IMR-90 (cell line): ENCODE measurements at regions not wholly inside any gene's neighbourhood (a gene's known extent, or its start where the extent isn't known, plus 50 kb on each side); places are given as distances from the start of the nearest gene placed in this dataset.

ENCODE experiments used
- ATAC-seq: fragments of 200-7000 bp; cut with Tn5 transposase; 2 replicates; pipeline ENCODE4 v1.9.1; 2020; ENCODE audit warnings: low read depth, mild to moderate bottlenecking, moderate library complexity
- BruUV-seq: library from RNA; stranded (reverse); fragments of 400-500 nt; replicated peaks from 2 replicates; lab custom pipeline; 2021; lab: Mats Ljungman, UMichigan
- CTCF ChIA-PET: fragments of 300-600 bp; formaldehyde crosslinking; extraction: SDS; loops from one replicate; lab custom pipeline; 2021; ENCODE audit warnings: antibody characterized with exemption; lab: Yijun Ruan, JAX
- POLR2A ChIA-PET: fragments of 300-600 bp; sonication (Branson Sonifier 250); formaldehyde crosslinking; loops from one replicate; lab custom pipeline; 2022; ENCODE audit warnings: antibody characterized with exemption; ENCODE audit not compliant: unreplicated experiment; lab: Charles Lee
- DNase-seq: peaks from one replicate; pipeline ENCODE4 v3.0.0; 2013
- H2AFZ ChIP-seq: replicated peaks from 2 replicates; pipeline ENCODE3; 2013; ENCODE audit warnings: low read length, mild to moderate bottlenecking; ENCODE audit not compliant: poor library complexity
- H2AK5ac ChIP-seq: 2 replicates; pipeline ENCODE4 v1.6.1; 2013; ENCODE audit warnings: low read depth, low read length, inconsistent platforms
- H2AK9ac ChIP-seq: replicated peaks from 2 replicates; pipeline ENCODE3; 2013; ENCODE audit warnings: mild to moderate bottlenecking, low read depth, low read length, moderate library complexity; ENCODE audit not compliant: poor library complexity
- H2BK120ac ChIP-seq: 2 replicates; pipeline ENCODE4 v1.6.1; 2013; ENCODE audit warnings: low read depth, low read length, inconsistent platforms
- H2BK15ac ChIP-seq: 3 replicates; pipeline ENCODE4 v1.6.1; 2013; ENCODE audit warnings: low read depth, low read length, inconsistent platforms
- H2BK20ac ChIP-seq: 2 replicates; pipeline ENCODE4 v1.6.1; 2013; ENCODE audit warnings: low read depth, mild to moderate bottlenecking, inconsistent platforms, low read length, moderate library complexity
- H2BK5ac ChIP-seq: 2 replicates; pipeline ENCODE4 v1.6.1; 2013; ENCODE audit warnings: mild to moderate bottlenecking, low read depth, low read length, inconsistent platforms; ENCODE audit not compliant: poor library complexity, severe bottlenecking
- H3K14ac ChIP-seq: replicated peaks from 2 replicates; pipeline ENCODE4 v1.6.1; 2013; ENCODE audit warnings: low read depth, low read length, inconsistent platforms
- H3K18ac ChIP-seq: 2 replicates; pipeline ENCODE4 v1.6.1; 2013; ENCODE audit warnings: low read depth, low read length, control low read depth
- H3K23ac ChIP-seq: 2 replicates; pipeline ENCODE4 v1.6.1; 2013; ENCODE audit warnings: low read depth, low read length, inconsistent platforms
- H3K27ac ChIP-seq: 2 replicates; pipeline ENCODE4 v1.5.1; 2013; ENCODE audit warnings: mild to moderate bottlenecking, control low read depth, low read length; ENCODE audit not compliant: insufficient read depth
- H3K27me3 ChIP-seq: 2 replicates; pipeline ENCODE4 v1.6.1; 2013; ENCODE audit warnings: low read length; ENCODE audit not compliant: control insufficient read depth, insufficient read depth
- H3K36me3 ChIP-seq: 2 replicates; pipeline ENCODE4 v1.6.1; 2013; ENCODE audit warnings: low read length, mixed read lengths; ENCODE audit not compliant: control insufficient read depth, insufficient read depth
- H3K4ac ChIP-seq: 2 replicates; pipeline ENCODE4 v1.6.1; 2013; ENCODE audit warnings: low read depth, low read length, inconsistent platforms
- H3K4me1 ChIP-seq: 2 replicates; pipeline ENCODE4 v1.6.1; 2013; ENCODE audit warnings: low read length, mixed read lengths; ENCODE audit not compliant: control insufficient read depth, insufficient read depth
- H3K4me2 ChIP-seq: 2 replicates; pipeline ENCODE4 v1.6.1; 2013; ENCODE audit warnings: low read depth, mild to moderate bottlenecking, control low read depth, low read length, moderate library complexity
- H3K4me3 ChIP-seq: 2 replicates; pipeline ENCODE4 v1.5.1; 2013; ENCODE audit warnings: low read depth, mild to moderate bottlenecking, control low read depth, low read length, moderate library complexity; ENCODE audit not compliant: insufficient read depth
- H3K56ac ChIP-seq: 2 replicates; pipeline ENCODE4 v1.6.1; 2013; ENCODE audit warnings: low read length, inconsistent platforms; ENCODE audit not compliant: insufficient read depth; ENCODE audit errors: extremely low read depth
- H3K79me1 ChIP-seq, 2 experiments: 2 replicates each; pipeline ENCODE4 v1.6.1; 2013; ENCODE audit warnings: low read length in 2 of 2, inconsistent platforms in 1 of 2, low read depth in 1 of 2
- H3K9ac ChIP-seq: 2 replicates; pipeline ENCODE4 v1.6.1; 2013; ENCODE audit warnings: low read depth, low read length, control low read depth
- H3K9me1 ChIP-seq: 2 replicates; pipeline ENCODE4 v1.6.1; 2013; ENCODE audit warnings: low read length, inconsistent platforms; ENCODE audit not compliant: insufficient read depth
- H3K9me3 ChIP-seq: 2 replicates; pipeline ENCODE4 v1.6.1; 2013; ENCODE audit warnings: low read length; ENCODE audit not compliant: control insufficient read depth, insufficient read depth
- H4K20me1 ChIP-seq: 2 replicates; pipeline ENCODE4 v1.6.1; 2013; ENCODE audit warnings: low read length, inconsistent platforms; ENCODE audit not compliant: insufficient read depth
- H4K5ac ChIP-seq: 2 replicates; pipeline ENCODE4 v1.6.1; 2013; ENCODE audit warnings: mild to moderate bottlenecking, low read depth, low read length, control low read depth
- H4K8ac ChIP-seq, 2 experiments: 2 replicates each; pipeline ENCODE4 v1.6.1; 2013; ENCODE audit warnings: low read depth in 2 of 2, low read length in 2 of 2, control low read depth in 1 of 2, inconsistent platforms in 1 of 2
- H4K91ac ChIP-seq: 2 replicates; pipeline ENCODE4 v1.6.1; 2013; ENCODE audit warnings: low read depth, low read length, inconsistent platforms; ENCODE audit not compliant: insufficient read depth
- CHD1 ChIP-seq: IDR thresholded peaks from 2 replicates; pipeline ENCODE4 v1.6.1; 2012; ENCODE audit warnings: low read depth, low read length, improper control_type of control experiment
- MAFK ChIP-seq: IDR thresholded peaks from 2 replicates; pipeline ENCODE4 v1.6.1; 2012; ENCODE audit warnings: low read depth, low read length, improper control_type of control experiment
- dilution Hi-C: fragments of 300-500 bp; cut with HindIII; formaldehyde crosslinking; loops from one replicate; pipeline ENCODE4 v1.14.3; 2018; ENCODE audit warnings: low sequenced_read_pairs; ENCODE audit not compliant: unreplicated experiment
- in situ Hi-C: fragments of 300-500 bp; cut with MboI; formaldehyde crosslinking; loops from 3 replicates; pipeline ENCODE4 v1.14.3; 2019; ENCODE audit warnings: low sequenced_read_pairs, inconsistent platforms, mixed read lengths
- intact Hi-C: fragments of 100-400 bp; cut with micrococcal nuclease; formaldehyde crosslinking; loops from 2 replicates; pipeline ENCODE4 v1.10.0; 2022
- TF ChIP-seq, protein P1 (sequence below): conservative IDR thresholded peaks from 2 replicates; pipeline ENCODE4 v1.5.1; 2012; ENCODE audit warnings: mild to moderate bottlenecking, low read depth, low read length, improper control_type of control experiment

- no peak overlapping the region for H2AFZ ChIP-seq
- TF ChIP-seq CHD1 (no peak), MAFK (peak; percentile 38)
- TF ChIP-seq, protein P1, sequence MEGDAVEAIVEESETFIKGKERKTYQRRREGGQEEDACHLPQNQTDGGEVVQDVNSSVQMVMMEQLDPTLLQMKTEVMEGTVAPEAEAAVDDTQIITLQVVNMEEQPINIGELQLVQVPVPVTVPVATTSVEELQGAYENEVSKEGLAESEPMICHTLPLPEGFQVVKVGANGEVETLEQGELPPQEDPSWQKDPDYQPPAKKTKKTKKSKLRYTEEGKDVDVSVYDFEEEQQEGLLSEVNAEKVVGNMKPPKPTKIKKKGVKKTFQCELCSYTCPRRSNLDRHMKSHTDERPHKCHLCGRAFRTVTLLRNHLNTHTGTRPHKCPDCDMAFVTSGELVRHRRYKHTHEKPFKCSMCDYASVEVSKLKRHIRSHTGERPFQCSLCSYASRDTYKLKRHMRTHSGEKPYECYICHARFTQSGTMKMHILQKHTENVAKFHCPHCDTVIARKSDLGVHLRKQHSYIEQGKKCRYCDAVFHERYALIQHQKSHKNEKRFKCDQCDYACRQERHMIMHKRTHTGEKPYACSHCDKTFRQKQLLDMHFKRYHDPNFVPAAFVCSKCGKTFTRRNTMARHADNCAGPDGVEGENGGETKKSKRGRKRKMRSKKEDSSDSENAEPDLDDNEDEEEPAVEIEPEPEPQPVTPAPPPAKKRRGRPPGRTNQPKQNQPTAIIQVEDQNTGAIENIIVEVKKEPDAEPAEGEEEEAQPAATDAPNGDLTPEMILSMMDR = no peak
- H2AK5ac ChIP-seq = no peak overlapping the region
- no peak overlapping the region for H3K4me2 ChIP-seq
- POLR2A ChIA-PET = no interaction called here
- H3K56ac ChIP-seq = no peak overlapping the region
- no peak overlapping the region for H4K5ac ChIP-seq
- ATAC-seq (no peak), DNase-seq (no peak)
- no peak overlapping the region for H2BK20ac ChIP-seq
- H3K79me1 ChIP-seq = no peaks in the 10 kb centered on the region
- no TSS peak for BruUV-seq
- H2BK120ac ChIP-seq = no peak overlapping the region
- H3K4me3 ChIP-seq = no peak overlapping the region
- no peak overlapping the region for H3K27ac ChIP-seq
- no peak overlapping the region for H3K14ac ChIP-seq
- H3K27me3 ChIP-seq = no peaks in the 10 kb centered on the region
- no peak overlapping the region for H4K8ac ChIP-seq
- CTCF ChIA-PET = no interaction called here
- H3K9me3 ChIP-seq = 0 out of 2 replicates have a peak, but pooled peaks cover 4% of the 10 kb centered on the region
- no peak overlapping the region for H3K23ac ChIP-seq
- no peak overlapping the region for H3K18ac ChIP-seq
- H4K91ac ChIP-seq = no peak overlapping the region
- intact Hi-C loops = no loop called here
- H4K20me1 ChIP-seq = no peaks in the 10 kb centered on the region
- no peak overlapping the region for H3K9ac ChIP-seq
- in situ Hi-C loops = no loop called here
- dilution Hi-C loops = no loop called here
- no peak overlapping the region for H3K4ac ChIP-seq
- no peak overlapping the region for H2BK5ac ChIP-seq
- no peak overlapping the region for H2BK15ac ChIP-seq
- no peaks in the 10 kb centered on the region for H3K9me1 ChIP-seq
- H3K36me3 ChIP-seq = no peaks in the 10 kb centered on the region
- no peak overlapping the region for H2AK9ac ChIP-seq
- no peaks in the 10 kb centered on the region for H3K4me1 ChIP-seq
Observed at GRCh38 chr5:100130307-100130706, 404.9 kb upstream of the FAM174A start.
